Gastrocnemius medialis (tissue), 4 donors: ENCODE measurements at regions not wholly inside any gene's neighbourhood (a gene's known extent, or its start where the extent isn't known, plus 50 kb on each side); places are given as distances from the start of the nearest gene placed in this dataset.

Experiments
- POLR2A ChIP-seq, 2 donors: fragments of 450-650 bp; IDR thresholded peaks; one replicate each; pipeline ENCODE4 v1.6.1; 2017; ENCODE audit warnings: antibody characterized with exemption in 2 of 2, mild to moderate bottlenecking in 2 of 2, moderate library complexity in 2 of 2
- TF ChIP-seq, protein P1 (sequence below), 5 experiments: fragments of 450-650 bp in 3 of 5; fragments of 200-600 bp in 2 of 5; sonication (generic) in 2 of 5; IDR thresholded peaks in 4 of 5; conservative IDR thresholded peaks in 1 of 5; 1 replicate in 4 of 5; 2 replicates in 1 of 5; pipeline ENCODE4 v1.5.1; 2016 to 2019; ENCODE audit warnings: antibody characterized with exemption in 5 of 5, mild to moderate bottlenecking in 3 of 5, moderate library complexity in 3 of 5

DNA sequence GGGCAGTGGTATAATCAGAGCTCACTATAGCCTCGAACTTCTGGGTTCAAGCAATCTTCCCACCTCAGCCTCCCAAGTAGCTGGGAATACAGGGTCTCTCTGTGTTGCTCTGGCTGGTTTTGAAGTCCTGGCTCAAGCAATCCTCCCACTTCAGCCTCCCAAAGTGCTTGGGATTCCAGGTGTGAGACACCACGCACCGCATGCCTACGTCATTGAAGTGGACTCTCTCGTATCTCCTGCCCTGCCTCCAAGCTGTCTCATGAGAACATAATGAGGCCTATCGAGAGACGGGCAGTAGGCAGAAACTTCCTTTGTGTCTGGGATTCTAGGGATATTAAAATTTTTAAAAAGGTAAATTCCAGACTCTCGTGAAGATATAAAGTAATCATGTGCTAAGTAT is 65.0 kb upstream of the NLGN4X start:
- no peak for TF ChIP-seq POLR2A (IDR thresholded peaks at IDR 0.05)
- TF ChIP-seq, protein P1, sequence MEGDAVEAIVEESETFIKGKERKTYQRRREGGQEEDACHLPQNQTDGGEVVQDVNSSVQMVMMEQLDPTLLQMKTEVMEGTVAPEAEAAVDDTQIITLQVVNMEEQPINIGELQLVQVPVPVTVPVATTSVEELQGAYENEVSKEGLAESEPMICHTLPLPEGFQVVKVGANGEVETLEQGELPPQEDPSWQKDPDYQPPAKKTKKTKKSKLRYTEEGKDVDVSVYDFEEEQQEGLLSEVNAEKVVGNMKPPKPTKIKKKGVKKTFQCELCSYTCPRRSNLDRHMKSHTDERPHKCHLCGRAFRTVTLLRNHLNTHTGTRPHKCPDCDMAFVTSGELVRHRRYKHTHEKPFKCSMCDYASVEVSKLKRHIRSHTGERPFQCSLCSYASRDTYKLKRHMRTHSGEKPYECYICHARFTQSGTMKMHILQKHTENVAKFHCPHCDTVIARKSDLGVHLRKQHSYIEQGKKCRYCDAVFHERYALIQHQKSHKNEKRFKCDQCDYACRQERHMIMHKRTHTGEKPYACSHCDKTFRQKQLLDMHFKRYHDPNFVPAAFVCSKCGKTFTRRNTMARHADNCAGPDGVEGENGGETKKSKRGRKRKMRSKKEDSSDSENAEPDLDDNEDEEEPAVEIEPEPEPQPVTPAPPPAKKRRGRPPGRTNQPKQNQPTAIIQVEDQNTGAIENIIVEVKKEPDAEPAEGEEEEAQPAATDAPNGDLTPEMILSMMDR (IDR thresholded peaks at IDR 0.05 in 4 of 5, conservative IDR thresholded peaks at IDR 0.05 in 1 of 5), result no peak
